HG02642 (cell line): ENCODE measurements at regions not wholly inside any gene's neighbourhood (a gene's known extent, or its start where the extent isn't known, plus 50 kb on each side); places are given as distances from the start of the nearest gene placed in this dataset.

Experiments
- ATAC-seq: cut with Tn5 transposase; IDR thresholded peaks from one replicate; pipeline ENCODE4 v1.9.1; 2021; ENCODE audit warnings: mild to moderate bottlenecking; ENCODE audit not compliant: unreplicated experiment, poor library complexity

GRCh38 chr7:81534446-81534845 lies 235.4 kb downstream of the HGF start:
- ATAC-seq: no peak

DNA sequence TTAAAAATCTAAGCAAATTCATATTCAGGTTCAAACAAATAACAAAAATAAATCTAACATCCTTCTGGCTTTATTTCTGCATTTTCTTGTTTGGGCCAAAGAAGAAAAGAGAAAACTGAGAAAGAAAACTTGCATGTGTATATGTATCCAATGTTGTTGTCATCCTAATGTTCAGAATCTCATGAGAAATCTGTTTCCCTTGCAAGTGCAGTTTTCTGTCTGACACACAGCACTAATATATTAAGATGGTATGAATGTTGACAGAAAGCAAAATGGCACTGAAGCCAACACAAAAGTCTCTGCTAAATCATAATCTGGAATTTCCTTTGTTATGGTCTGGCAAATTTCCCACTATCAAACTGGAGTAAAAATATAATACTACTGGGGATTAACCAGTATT lies 235.9 kb downstream of the HGF start:
- ATAC-seq: no peak

DNA sequence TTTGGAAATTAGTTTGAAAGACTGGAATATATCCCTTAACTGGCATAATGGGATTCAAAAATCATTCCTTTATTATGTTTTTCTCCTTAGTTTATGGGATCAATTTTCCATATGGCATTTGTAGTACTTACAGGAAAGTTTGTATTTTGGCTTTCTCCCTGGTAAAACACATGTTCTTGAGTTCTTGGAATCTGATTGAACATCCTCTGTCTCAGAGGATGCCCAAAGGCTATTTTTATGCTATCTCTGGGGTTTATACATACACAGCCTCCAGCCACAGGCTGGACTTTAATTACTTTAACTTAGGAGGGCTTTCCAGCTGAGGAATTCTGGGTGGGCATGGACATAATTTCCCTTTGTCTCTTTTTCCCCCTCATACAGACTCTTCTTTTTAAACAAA lies 236.4 kb downstream of the HGF start:
- ATAC-seq: no peak

GRCh38 chr7:81529785-81530184 lies 240.1 kb downstream of the HGF start:
- no peak for ATAC-seq

DNA sequence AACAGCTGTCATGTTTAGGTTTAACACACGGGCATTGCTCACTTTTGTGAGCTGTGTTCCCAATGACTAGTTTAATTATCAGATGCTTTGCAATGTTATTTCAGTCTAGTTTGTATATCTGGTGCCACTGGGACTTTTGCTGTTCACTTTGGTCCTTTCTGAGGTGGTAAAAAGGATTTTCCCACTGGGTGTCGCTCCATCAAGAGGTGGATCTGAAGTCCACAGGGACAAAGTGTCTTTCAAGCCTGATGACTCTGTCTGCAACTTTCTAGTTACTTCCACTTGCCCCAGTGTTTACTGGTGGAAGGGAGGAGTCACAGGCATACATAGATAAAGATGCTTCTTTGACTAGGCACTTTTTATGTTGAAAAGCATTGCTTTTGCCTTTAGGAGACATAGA lies 242.2 kb downstream of the HGF start:
- ATAC-seq: no peak

- no peak for ATAC-seq
Measured at GRCh38 chr7:81526971-81527370, 242.9 kb downstream of the HGF start.

- no peak for ATAC-seq
Measured at GRCh38 chr7:81525841-81526240, 244.0 kb downstream of the HGF start.

DNA sequence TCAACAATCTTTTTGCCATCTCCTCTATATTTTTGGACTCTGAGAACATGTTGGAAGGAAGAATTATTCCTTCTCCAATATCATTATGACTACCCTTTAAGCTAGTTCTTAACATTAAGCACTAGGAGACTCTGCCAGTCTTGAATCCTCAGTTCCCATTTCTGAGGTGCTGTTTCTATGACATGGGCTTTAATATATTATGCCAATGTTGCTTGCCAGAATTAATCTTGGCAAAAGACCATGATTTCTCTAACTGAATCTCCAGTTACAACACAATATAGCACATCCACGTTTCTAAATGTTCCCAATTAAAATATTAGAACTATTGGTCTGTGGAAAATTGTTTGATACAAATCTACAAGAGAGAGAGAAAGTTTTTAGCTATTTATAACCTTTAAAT lies 250.0 kb downstream of the HGF start:
- ATAC-seq: no peak

DNA sequence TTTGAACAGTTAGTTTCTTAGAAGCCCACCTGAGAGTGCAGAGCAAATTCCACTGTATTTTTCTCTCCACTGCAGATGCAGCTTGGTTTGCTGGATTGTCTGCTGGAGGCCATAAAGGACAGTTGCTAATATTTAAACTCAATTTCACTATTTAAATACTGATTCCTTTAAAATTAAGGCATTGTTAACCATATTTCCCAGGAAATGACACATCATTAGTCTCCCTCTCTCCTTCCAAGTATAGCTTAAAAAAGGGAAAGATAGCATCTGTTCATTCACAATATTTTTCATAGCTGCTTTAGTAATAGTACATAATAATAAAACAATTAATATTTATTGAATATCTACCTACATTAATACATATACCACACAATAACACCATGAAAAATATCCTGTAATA lies 252.9 kb downstream of the HGF start:
- no peak for ATAC-seq

- no peak for ATAC-seq
Measured at GRCh38 chr7:81515009-81515408, 254.8 kb downstream of the HGF start.

DNA sequence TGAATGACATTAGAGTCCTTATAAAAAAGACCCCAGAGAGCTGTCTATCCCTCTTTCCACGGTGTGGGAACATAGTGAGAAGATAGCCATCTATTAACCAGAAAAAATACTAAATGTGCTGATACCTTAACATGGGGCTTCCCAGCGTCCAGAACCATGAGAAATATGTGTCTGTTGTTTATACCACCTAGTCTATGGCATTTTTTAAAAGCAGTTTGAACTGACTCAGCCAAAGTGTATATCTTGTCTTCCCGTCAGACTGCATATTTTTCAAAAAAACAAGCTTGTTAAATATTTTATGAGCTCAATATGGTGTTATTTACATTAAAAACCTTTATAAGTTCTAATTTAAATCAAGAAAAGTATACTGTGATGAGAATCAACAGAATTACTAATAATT lies 255.3 kb downstream of the HGF start:
- ATAC-seq: no peak

DNA sequence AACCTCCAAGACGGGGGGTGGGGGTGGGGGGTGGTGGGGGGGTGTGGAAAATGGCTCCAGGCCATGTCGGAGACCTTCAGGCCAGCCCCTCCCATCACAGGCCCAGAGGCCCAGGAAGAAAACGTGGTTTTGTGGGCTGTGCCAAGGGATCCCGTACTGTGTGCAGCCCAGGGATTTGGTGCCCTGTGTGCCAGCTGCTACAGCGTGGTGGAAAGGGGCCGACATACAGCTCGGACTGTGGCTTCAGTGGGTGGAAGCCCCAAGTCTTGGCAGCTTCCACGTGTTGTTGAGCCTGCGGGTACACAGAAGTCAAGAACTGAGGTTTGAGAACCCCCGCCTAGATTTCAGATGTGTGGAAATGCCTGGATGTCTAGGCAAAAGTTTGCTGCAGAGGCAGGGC lies 259.7 kb downstream of the HGF start:
- ATAC-seq: no peak

GRCh38 chr7:81507221-81507620 lies 262.6 kb downstream of the HGF start:
- no peak for ATAC-seq

GRCh38 chr7:81506609-81507008 lies 263.2 kb downstream of the HGF start:
- ATAC-seq: no peak

DNA sequence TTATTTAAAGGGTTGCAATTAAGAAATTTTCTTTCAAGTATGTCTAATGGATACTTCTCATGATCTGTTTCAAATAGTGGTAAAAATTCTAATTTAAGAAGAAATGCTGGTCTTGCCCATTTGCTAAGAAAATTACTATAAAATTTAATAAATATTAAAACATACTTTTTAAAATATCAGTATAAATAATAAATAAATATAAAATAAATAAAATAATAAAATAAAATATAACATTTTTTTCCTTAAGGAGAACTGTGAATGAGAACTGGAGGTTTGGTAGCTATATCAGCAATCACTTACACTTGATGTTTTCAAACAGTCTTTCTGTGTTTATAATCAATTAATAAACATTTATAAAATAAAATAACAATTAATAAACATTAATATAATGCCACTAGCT lies 266.1 kb downstream of the HGF start:
- ATAC-seq: no peak

GRCh38 chr7:81503336-81503735 lies 266.5 kb downstream of the HGF start:
- ATAC-seq: no peak

- no peak for ATAC-seq
Measured at GRCh38 chr7:81501220-81501619, 268.6 kb downstream of the HGF start.

DNA sequence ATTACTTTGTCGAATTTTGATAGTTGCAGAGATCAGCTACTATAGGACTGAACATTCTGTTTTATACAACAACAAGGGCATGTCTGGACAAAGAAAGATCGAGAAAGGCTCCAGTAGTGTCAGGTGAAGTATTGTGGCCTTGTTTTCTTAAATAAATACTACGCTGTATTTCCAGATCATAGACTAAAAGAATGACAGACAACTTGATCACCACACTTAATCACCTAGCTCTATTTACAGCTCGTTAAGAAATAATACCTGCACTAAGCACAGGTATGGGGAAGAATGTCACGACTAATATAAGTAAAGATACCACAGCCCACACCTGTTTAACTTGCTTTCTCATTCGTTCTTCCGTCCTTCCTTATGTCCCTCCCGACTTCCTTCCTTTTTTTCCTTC lies 269.2 kb downstream of the HGF start:
- ATAC-seq: no peak

DNA sequence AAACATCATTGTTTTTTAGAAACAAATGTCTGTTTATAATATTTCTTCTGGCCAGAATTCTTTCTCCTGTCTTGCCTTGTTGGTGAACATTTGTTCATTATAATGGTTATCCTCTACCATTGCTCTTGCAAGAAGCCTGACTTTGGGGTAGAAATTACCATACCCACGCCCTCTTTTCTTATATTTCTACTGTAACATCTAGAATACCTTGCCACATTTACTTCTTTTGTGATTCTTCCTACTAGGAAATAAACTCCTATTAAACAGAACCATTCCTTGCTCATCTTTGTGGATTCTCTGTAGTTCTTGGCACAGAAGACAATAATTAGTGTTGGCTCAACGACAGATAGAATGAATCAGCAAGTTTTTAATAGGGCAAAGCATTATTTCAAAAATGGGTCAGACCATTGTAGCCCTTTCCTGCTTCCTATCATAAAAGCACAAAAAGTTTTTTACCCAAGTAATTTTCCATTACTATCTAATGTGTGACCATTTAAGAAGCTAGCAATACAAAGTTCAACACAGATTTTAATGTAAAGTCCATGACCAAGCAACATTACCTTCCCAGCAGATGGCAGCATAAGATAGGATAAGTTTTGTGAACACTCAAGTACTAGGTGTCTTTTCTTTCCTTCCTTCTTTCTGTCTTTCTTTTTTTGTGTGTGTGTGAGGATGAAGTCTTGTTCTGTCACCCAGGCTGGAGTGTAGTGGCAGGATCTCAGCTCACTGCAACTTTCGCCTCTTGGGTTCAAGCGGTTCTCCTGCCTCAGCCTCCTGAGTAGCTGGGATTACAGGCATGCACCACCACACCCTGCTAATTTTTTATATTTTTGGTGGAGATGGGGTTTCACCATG lies 270.4 kb downstream of the HGF start:
- ATAC-seq: peak; percentile 76

DNA sequence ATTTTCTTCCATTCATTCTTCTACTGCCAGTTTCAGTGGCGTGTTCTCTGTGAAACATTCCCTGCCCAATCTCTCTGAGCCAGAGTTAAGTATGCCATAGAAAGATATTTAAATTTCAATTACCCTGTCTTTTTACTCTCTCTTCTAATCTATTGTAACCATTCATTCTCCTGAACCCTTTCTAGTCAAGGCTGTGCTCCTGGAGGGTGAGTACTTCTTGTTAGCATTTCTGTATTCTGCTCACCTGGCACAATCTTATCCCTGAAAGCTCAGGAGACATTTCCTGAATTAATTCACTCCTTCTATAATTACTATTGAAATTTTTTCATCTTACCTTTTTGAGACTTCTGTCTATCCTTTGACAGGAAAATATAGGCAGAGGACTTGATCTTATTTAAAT lies 271.7 kb downstream of the HGF start:
- ATAC-seq: no peak

GRCh38 chr7:81492910-81493309 lies 276.9 kb downstream of the HGF start:
- no peak for ATAC-seq

- no peak for ATAC-seq
Measured at GRCh38 chr7:81492240-81492639, 277.6 kb downstream of the HGF start.
